Liver (tissue), 8 donors: ENCODE measurements at regions not wholly inside any gene's neighbourhood (a gene's known extent, or its start where the extent isn't known, plus 50 kb on each side); places are given as distances from the start of the nearest gene placed in this dataset.

Experiments used
- DNase-seq: peaks from one replicate; pipeline ENCODE4 v3.0.0-alpha.2; 2017; ENCODE audit warnings: low spot score
- H3K27ac ChIP-seq, 2 donors: one replicate each; pipeline ENCODE4 v1.7.0; 2013; ENCODE audit warnings: inconsistent platforms in 2 of 2, low read length in 2 of 2, control low read depth in 1 of 2, low read depth in 1 of 2, mild to moderate bottlenecking in 1 of 2
- H3K27me3 ChIP-seq, 4 donors: one replicate each; pipeline versions ENCODE4 v1.6.1 to v1.7.0; 2013; ENCODE audit warnings: low read length in 3 of 4, inconsistent platforms in 1 of 4, mild to moderate bottlenecking in 1 of 4, moderate library complexity in 1 of 4; ENCODE audit not compliant: control insufficient read depth in 4 of 4, insufficient read depth in 4 of 4
- H3K36me3 ChIP-seq, 4 donors: one replicate each; pipeline versions ENCODE4 v1.6.1 to v1.7.0; 2013; ENCODE audit warnings: low read length in 3 of 4, mild to moderate bottlenecking in 3 of 4, low read depth in 1 of 4, moderate library complexity in 1 of 4; ENCODE audit not compliant: control insufficient read depth in 4 of 4, insufficient read depth in 3 of 4
- H3K4me1 ChIP-seq, 4 donors: one replicate each; pipeline versions ENCODE4 v1.6.1 to v1.7.0; 2013; ENCODE audit warnings: low read length in 3 of 4, mild to moderate bottlenecking in 3 of 4, moderate library complexity in 1 of 4; ENCODE audit not compliant: control insufficient read depth in 4 of 4, insufficient read depth in 4 of 4
- H3K4me3 ChIP-seq, 3 donors: one replicate each; pipeline versions ENCODE4 v1.6.1 to v1.7.0; 2013; ENCODE audit warnings: low read length in 3 of 3, control low read depth in 1 of 3, low read depth in 1 of 3, mild to moderate bottlenecking in 1 of 3
- H3K9ac ChIP-seq, 2 donors: one replicate each; pipeline ENCODE4 v1.7.0; 2013; ENCODE audit warnings: low read length in 2 of 2, mild to moderate bottlenecking in 2 of 2, moderate library complexity in 2 of 2, control low read depth in 1 of 2, low read depth in 1 of 2
- H3K9me3 ChIP-seq, 4 donors: one replicate each; pipeline versions ENCODE4 v1.6.1 to v1.7.0; 2013; ENCODE audit warnings: low read length in 3 of 4; ENCODE audit not compliant: control insufficient read depth in 4 of 4
- CTCF ChIP-seq: fragments of 150-350 bp; IDR thresholded peaks from 2 replicates; pipeline ENCODE4 v1.5.1; 2017; ENCODE audit warnings: improper control_type of control experiment, low read depth, low read length; ENCODE audit not compliant: missing input control
- FOXA1 ChIP-seq: IDR thresholded peaks from 2 replicates; pipeline ENCODE4 v1.6.1; 2016; ENCODE audit warnings: antibody characterized with exemption
- GABPA ChIP-seq, 2 donors: IDR thresholded peaks in 1 of 2; conservative IDR thresholded peaks in 1 of 2; 2 replicates each; pipeline ENCODE4 v1.6.1; 2016; ENCODE audit warnings: antibody characterized with exemption in 2 of 2, mild to moderate bottlenecking in 1 of 2, moderate library complexity in 1 of 2
- HNF4A ChIP-seq, 2 donors: conservative IDR thresholded peaks; 2 replicates each; pipeline ENCODE4 v1.6.1; 2016; ENCODE audit warnings: antibody characterized with exemption in 2 of 2, mild to moderate bottlenecking in 2 of 2
- JUND ChIP-seq, 2 donors: IDR thresholded peaks; 2 replicates each; pipeline ENCODE4 v1.6.1; 2016; ENCODE audit warnings: antibody characterized with exemption in 2 of 2
- MAX ChIP-seq: IDR thresholded peaks from 2 replicates; pipeline ENCODE4 v1.6.1; 2016; ENCODE audit warnings: antibody characterized with exemption
- NR2F2 ChIP-seq: IDR thresholded peaks from 2 replicates; pipeline ENCODE4 v1.6.1; 2016; ENCODE audit warnings: antibody characterized with exemption
- RAD21 ChIP-seq, 2 donors: IDR thresholded peaks; 2 replicates each; pipeline ENCODE4 v1.6.1; 2016; ENCODE audit warnings: antibody characterized with exemption in 2 of 2, mild to moderate bottlenecking in 2 of 2
- RXRA ChIP-seq, 2 donors: IDR thresholded peaks; 2 replicates each; pipeline ENCODE4 v1.6.1; 2017 to 2018; ENCODE audit warnings: antibody characterized with exemption in 2 of 2, mild to moderate bottlenecking in 1 of 2
- SP1 ChIP-seq: IDR thresholded peaks from 2 replicates; pipeline ENCODE4 v1.6.1; 2018; ENCODE audit warnings: antibody characterized with exemption, mild to moderate bottlenecking
- TAF1 ChIP-seq: conservative IDR thresholded peaks from 2 replicates; pipeline ENCODE4 v1.6.1; 2016; ENCODE audit warnings: antibody characterized with exemption, mild to moderate bottlenecking
- YY1 ChIP-seq: IDR thresholded peaks from 2 replicates; pipeline ENCODE4 v1.6.1; 2016; ENCODE audit warnings: antibody characterized with exemption, mild to moderate bottlenecking
- WGBS: extraction: QIAGEN DNeasy Blood & Tissue Kit; methylation state at CpG from one replicate; pipeline ENCODE4 v1.1.7; 2013; 5-methylcytosine and 5-hydroxymethylcytosine counted together
- TF ChIP-seq, protein P1 (sequence below): IDR thresholded peaks from 2 replicates; pipeline ENCODE4 v1.6.1; 2016; ENCODE audit warnings: antibody characterized with exemption
- TF ChIP-seq, protein P2 (sequence below): IDR thresholded peaks from 2 replicates; pipeline ENCODE4 v1.6.1; 2016; ENCODE audit warnings: antibody characterized with exemption, mild to moderate bottlenecking
- donor health status: healthy.
- donor health status: healthy.
- donor health status: healthy.
- donor health status: healthy.
- donor health status: healthy.

DNA sequence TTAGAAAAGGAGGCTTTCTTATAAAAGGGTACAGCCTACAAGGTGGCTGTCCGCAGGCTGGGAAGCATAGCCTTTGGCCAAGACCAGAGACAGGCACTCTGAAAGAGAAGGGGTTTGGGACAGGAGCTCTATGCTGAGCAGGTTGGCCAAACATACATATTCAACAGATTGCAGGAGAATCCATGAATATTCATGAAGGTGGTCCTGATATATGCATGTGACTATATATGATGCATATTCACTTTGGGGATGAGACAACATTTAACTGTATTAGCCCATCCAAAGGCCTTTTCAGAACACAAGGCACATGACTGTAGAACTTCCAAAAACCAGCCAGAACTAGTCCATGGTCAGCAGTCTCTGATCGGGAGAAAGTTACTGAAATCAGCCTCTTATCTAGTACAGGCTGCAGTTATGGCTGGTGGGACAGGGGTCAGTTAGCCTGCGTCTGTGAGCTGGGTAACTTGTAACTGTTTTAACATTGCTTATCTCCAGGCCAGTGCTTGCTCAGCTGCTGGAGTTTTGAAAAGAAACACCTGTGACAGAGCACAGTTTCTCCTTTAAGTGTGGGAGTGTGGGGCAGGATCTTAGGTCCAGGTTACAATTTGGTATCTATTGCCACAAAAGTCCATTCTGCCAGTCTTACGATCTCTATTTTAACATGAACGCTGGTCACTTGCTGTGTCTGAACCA lies 924.2 kb downstream of the UQCRFS1 start:
- DNase-seq: no peak
- no peaks in the 10 kb centered on the region for H3K27me3 ChIP-seq
- no peaks in the 10 kb centered on the region for H3K9me3 ChIP-seq
- no peak overlapping the region for H3K9ac ChIP-seq
- TF ChIP-seq RXRA (IDR thresholded peaks at IDR 0.05) (no peak), MAX (no peak), GABPA (IDR thresholded peaks at IDR 0.05 in 1 of 2, conservative IDR thresholded peaks at IDR 0.05 in 1 of 2) (no peak), YY1 (no peak)
- TF ChIP-seq, protein P1, sequence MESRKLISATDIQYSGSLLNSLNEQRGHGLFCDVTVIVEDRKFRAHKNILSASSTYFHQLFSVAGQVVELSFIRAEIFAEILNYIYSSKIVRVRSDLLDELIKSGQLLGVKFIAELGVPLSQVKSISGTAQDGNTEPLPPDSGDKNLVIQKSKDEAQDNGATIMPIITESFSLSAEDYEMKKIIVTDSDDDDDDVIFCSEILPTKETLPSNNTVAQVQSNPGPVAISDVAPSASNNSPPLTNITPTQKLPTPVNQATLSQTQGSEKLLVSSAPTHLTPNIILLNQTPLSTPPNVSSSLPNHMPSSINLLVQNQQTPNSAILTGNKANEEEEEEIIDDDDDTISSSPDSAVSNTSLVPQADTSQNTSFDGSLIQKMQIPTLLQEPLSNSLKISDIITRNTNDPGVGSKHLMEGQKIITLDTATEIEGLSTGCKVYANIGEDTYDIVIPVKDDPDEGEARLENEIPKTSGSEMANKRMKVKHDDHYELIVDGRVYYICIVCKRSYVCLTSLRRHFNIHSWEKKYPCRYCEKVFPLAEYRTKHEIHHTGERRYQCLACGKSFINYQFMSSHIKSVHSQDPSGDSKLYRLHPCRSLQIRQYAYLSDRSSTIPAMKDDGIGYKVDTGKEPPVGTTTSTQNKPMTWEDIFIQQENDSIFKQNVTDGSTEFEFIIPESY: no peak
- TF ChIP-seq, protein P2, sequence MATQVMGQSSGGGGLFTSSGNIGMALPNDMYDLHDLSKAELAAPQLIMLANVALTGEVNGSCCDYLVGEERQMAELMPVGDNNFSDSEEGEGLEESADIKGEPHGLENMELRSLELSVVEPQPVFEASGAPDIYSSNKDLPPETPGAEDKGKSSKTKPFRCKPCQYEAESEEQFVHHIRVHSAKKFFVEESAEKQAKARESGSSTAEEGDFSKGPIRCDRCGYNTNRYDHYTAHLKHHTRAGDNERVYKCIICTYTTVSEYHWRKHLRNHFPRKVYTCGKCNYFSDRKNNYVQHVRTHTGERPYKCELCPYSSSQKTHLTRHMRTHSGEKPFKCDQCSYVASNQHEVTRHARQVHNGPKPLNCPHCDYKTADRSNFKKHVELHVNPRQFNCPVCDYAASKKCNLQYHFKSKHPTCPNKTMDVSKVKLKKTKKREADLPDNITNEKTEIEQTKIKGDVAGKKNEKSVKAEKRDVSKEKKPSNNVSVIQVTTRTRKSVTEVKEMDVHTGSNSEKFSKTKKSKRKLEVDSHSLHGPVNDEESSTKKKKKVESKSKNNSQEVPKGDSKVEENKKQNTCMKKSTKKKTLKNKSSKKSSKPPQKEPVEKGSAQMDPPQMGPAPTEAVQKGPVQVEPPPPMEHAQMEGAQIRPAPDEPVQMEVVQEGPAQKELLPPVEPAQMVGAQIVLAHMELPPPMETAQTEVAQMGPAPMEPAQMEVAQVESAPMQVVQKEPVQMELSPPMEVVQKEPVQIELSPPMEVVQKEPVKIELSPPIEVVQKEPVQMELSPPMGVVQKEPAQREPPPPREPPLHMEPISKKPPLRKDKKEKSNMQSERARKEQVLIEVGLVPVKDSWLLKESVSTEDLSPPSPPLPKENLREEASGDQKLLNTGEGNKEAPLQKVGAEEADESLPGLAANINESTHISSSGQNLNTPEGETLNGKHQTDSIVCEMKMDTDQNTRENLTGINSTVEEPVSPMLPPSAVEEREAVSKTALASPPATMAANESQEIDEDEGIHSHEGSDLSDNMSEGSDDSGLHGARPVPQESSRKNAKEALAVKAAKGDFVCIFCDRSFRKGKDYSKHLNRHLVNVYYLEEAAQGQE: no peak
- H3K4me1 ChIP-seq: no peaks in the 10 kb centered on the region
- 36% methylated on average over 5 of the region's 5 CpGs for WGBS
- no peak overlapping the region for H3K4me3 ChIP-seq
- no peak overlapping the region for H3K27ac ChIP-seq
- no peaks in the 10 kb centered on the region for H3K36me3 ChIP-seq

DNA sequence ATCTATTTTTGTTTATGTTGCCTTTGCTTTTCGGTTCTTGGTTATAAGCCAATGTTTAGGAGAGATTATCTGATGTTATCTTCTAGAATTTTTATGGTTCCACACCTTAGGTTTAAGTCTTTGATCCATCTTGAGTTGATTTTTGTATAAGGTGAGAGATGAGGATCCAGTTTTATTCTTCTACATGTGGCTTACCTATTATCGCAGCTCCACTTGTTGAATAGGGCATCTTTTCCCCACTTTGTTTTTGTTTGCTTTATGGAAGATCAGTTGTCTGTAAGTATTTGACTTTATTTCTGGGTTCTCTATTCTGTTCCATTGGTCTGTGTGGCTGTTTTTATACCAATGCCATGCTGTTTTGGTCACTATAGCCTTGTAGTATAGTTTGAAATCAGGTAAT lies 927.0 kb downstream of the UQCRFS1 start:
- Histone ChIP-seq H3K27ac (no peak overlapping the region), H3K36me3 (no peaks in the 10 kb centered on the region), H3K9ac (no peak overlapping the region), H3K27me3 (no peaks in the 10 kb centered on the region), H3K4me1 (no peaks in the 10 kb centered on the region), H3K4me3 (no peak overlapping the region), H3K9me3 (peaks cover 0 to 2% (median 0%) of the 10 kb centered on the region in 4 donors)
- WGBS: 83% methylated on average over 2 of the region's 2 CpGs
- TF ChIP-seq, protein P1: no peak
- no peak for TF ChIP-seq HNF4A (conservative IDR thresholded peaks at IDR 0.05)
- no peak for TF ChIP-seq CTCF
- TF ChIP-seq RAD21 (IDR thresholded peaks at IDR 0.05): no peak
- no peak for TF ChIP-seq TAF1
- no peak for TF ChIP-seq MAX
- no peak for TF ChIP-seq RXRA (IDR thresholded peaks at IDR 0.05)
- TF ChIP-seq SP1: no peak
- TF ChIP-seq FOXA1: no peak
- TF ChIP-seq YY1: no peak
- no peak for TF ChIP-seq NR2F2
- TF ChIP-seq JUND (IDR thresholded peaks at IDR 0.05): no peak
- TF ChIP-seq GABPA (IDR thresholded peaks at IDR 0.05 in 1 of 2, conservative IDR thresholded peaks at IDR 0.05 in 1 of 2): no peak
- DNase-seq: no peak
